Activated CD4-positive, alpha-beta T cell treated with anti-CD3 and anti-CD28 coated beads, Interleukin-2, amount 50 U/mL, for 48 hours (primary cell): ENCODE measurements at regions not wholly inside any gene's neighbourhood (a gene's known extent, or its start where the extent isn't known, plus 50 kb on each side); places are given as distances from the start of the nearest gene placed in this dataset.

Experiments
- DNase-seq, 2 experiments: peaks; one replicate each; pipeline ENCODE4 v3.0.0-alpha.2; 2020

GRCh38 chr10:44196008-44196320, 188.9 kb downstream of the CXCL12 start:
- no peak for DNase-seq

- no peak for DNase-seq
Observed at GRCh38 chr10:44195112-44196007, 189.5 kb downstream of the CXCL12 start.

- no peak for DNase-seq
Observed at GRCh38 chr10:44194435-44194834, 190.5 kb downstream of the CXCL12 start.

- no peak for DNase-seq
Observed at GRCh38 chr10:44193567-44194220, 191.2 kb downstream of the CXCL12 start.

GRCh38 chr10:44193166-44193565, 191.7 kb downstream of the CXCL12 start:
- no peak for DNase-seq

- DNase-seq = no peak
Observed at GRCh38 chr10:44192435-44192834, 192.5 kb downstream of the CXCL12 start.

GRCh38 chr10:44190541-44190940, 194.4 kb downstream of the CXCL12 start:
- DNase-seq = no peak

- no peak for DNase-seq
Observed at GRCh38 chr10:44186821-44187220, 198.1 kb downstream of the CXCL12 start.

- DNase-seq = no peak
Observed at GRCh38 chr10:44186150-44186549, 198.7 kb downstream of the CXCL12 start.

GRCh38 chr10:44185315-44185666, 199.6 kb downstream of the CXCL12 start:
- DNase-seq = no peak

GRCh38 chr10:44184633-44185314, 200.1 kb downstream of the CXCL12 start:
- DNase-seq = no peak

- DNase-seq = no peak
Observed at GRCh38 chr10:44183667-44184632, 200.9 kb downstream of the CXCL12 start.

GRCh38 chr10:44182909-44183308, 202.0 kb downstream of the CXCL12 start:
- no peak for DNase-seq

GRCh38 chr10:44180321-44181168, 204.4 kb downstream of the CXCL12 start:
- DNase-seq = no peak

- DNase-seq = no peak
Observed at GRCh38 chr10:44178856-44179255, 206.0 kb downstream of the CXCL12 start.

GRCh38 chr10:44178281-44178680, 206.6 kb downstream of the CXCL12 start:
- no peak for DNase-seq

GRCh38 chr10:44177610-44178009, 207.3 kb downstream of the CXCL12 start:
- no peak for DNase-seq

- DNase-seq = no peak
Observed at GRCh38 chr10:44176311-44176710, 208.6 kb downstream of the CXCL12 start.

- no peak for DNase-seq
Observed at GRCh38 chr10:44173608-44173894, 211.3 kb downstream of the CXCL12 start.

GRCh38 chr10:44172883-44173607, 211.9 kb downstream of the CXCL12 start:
- no peak for DNase-seq

- no peak for DNase-seq
Observed at GRCh38 chr10:44171765-44172164, 213.1 kb downstream of the CXCL12 start.
